ENCODE measurements at regions not wholly inside any gene's neighbourhood (a gene's known extent, or its start where the extent isn't known, plus 50 kb on each side); places are given as distances from the start of the nearest gene placed in this dataset.

GRCh38 chr2:181114021-181114420 is 133.6 kb downstream of the UBE2E3 start:
- no peak for DNase-seq (ENCODE audit: low read depth)

DNA sequence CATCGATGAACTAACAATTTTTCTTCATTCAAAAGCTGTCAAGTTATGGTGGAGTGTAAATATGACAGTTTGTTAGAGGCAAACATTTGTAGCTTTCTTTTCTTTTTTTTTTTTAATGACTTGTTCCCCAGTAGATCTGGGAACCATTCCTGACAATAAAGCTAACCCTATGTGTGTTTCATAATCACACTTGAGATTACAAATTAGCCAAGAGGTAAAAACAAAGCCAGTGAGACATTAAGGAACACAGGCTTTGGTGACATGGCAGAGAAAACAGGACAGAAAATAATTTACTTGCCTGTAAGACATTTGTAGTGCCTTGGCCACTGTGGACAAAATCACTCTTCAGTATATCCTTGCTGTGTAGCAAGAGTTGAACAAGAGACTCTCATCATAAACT is 135.9 kb downstream of the UBE2E3 start:
- DNase-seq (ENCODE audit: low read depth) = no peak

DNA sequence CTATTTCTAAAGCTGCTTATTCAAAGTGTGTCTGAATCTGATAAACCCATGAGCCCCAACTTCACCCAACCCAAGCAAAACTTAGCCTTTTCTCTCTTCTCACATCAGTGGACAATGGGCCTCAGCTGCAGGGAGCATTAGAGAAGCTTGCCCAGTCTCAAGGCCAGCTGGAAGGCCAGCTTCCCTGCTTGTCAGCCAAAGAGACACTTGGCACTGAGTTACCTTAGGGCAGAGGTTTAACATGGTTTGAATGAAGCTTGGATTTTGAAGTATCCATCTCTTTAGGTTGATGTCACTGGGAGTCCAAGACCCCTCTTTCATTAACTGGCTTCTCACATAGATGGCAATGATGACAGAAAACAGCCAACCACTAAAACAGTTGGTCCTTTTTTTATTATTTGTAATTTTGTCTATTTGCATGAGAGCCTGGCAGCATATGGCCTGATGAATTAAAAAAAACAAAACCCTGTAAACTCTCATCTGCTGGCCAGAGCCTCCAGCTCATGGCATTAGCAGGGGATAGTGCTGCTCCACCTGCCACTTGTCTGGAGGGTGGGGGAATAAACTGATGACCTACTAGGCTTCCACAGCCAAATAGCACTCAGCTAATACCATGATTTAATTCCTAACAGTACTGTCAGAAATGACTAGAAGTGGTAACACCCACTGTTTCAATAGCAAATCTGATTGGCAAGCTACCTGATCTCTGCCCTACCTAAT is 137.0 kb downstream of the UBE2E3 start:
- no peak for DNase-seq (ENCODE audit: low read depth)

GRCh38 chr2:181120625-181121024 is 140.2 kb downstream of the UBE2E3 start:
- DNase-seq (ENCODE audit: low read depth) = no peak

DNA sequence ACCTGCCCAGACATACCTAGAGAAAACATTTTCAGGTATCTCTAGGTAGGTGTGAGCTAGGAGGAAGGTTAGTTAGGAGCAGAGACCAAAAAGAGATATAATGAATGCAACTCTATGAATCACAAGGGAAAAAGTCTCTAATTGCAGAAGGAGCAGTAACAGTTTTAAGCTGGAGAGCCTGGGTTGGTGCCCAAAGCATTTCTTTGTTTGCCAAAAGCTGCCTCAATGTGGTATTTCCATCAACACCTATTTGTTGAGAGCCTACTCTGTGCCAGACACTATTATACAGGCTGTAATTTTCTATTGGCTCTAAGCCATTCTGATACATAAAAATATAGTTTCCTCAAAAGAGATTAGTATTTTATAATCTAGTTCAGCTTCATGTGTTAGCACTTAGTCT is 141.6 kb downstream of the UBE2E3 start:
- no peak for DNase-seq (ENCODE audit: low read depth)

- no peak for DNase-seq (ENCODE audit: low read depth)
Observed at GRCh38 chr2:181122601-181123000, 142.2 kb downstream of the UBE2E3 start.

DNA sequence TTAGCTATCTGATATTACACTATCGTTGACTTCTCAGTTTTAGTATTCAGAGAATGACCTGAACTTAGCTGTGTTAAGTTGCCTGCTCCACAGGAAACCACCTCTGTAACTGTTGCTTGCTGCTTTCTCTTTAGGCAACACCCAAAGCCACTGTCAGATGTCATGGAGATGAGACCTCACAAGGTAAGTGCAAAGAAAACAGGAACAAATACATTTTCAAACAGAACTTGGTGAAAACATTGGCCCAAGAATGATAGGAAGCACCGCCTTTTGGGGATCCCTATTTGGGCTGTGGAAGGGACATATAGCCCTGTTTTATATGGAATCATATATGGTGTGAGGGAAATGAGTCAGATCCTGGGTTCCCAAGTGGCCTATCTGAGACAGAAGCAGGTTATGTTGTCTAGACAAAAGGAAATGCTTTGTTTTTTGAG is 143.4 kb downstream of the UBE2E3 start:
- DNase-seq (ENCODE audit: low read depth) = peak; percentile 48

DNA sequence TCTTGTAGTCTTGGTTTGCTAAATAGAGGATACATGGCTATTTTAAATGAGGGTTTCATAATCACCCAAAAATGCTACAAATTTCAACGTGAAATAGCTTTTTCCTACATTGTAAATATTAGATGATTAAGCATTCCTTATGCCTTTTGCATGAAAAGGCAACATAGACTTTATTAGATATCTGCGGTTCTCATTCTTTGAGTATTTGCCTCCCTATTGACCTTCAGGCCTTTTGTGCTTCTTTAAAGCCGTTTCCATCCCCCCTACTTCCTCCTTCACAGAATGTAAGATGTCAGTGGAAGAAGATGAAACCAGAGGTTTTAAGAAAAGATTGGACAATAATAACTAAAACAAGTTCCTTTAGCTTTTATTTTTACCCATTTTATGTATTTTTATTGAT is 144.1 kb downstream of the UBE2E3 start:
- no peak for DNase-seq (ENCODE audit: low read depth)

DNA sequence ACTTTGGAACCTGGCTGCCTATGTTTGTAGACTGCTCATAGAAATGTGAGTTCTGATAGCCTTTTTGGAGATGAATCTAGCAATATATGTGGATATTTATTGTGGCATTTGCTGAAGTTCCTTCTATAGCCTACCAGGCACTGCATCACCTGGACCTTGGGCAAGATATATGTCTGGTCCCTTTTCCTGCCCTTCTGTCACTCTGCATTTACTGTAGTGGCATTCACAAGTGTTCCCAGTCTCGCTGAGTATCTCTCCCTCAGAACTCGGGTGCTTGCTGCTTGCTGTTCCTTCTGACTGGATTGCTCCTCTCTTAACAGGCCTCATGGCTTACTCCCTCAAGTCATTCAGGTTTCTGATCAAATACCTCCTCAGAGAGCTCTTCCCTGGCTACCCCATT is 145.0 kb downstream of the UBE2E3 start:
- DNase-seq (ENCODE audit: low read depth) = no peak

DNA sequence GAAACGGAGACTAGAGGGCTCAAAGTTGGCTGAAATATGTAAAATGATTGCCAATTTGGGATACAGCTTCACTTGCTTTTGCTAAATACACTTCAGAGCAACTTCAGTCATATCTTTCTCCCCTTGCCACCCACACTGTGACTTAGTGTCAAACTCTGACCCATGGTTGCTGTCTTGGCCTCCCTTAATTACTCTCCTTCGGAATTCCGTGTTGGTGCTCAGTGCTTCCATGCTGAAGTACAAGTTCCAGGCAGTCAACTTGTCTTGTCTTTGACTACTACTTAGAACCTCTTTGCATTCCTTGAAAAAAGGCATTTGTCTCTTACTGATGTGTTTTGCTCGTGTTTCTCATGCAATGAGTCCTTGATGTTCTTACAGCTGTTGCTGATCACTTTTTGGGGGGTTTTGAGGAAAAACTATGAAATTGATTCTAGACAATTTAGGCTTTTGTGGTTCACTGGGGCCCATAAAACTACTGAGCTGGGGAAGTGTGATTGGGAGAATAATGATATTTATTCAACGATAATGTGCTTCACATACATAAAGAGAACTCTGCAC is 146.0 kb downstream of the UBE2E3 start:
- DNase-seq (ENCODE audit: low read depth) = no peak

- no peak for DNase-seq (ENCODE audit: low read depth)
Observed at GRCh38 chr2:181128199-181128598, 147.8 kb downstream of the UBE2E3 start.

- DNase-seq (ENCODE audit: low read depth) = no peak
Observed at GRCh38 chr2:181129364-181130056, 149.1 kb downstream of the UBE2E3 start.

DNA sequence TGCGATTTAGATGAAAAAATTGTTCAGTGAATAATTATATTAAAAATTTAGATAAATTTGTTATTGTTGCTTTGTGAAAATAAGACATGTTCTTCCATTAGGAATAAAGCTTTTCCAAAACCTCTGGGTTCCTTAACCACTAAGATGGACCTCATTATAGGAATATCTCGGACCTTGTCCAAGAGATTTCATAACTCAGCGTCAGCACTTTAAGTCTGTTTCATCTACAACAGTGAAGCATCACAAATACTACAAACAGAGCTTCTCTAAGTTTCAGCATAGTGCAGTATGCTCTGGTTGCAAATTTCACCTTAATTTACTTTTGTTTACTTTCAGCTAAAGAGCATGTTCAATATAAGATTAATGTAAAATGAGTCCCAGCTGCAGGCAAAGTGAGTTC is 150.3 kb downstream of the UBE2E3 start:
- no peak for DNase-seq (ENCODE audit: low read depth)

- DNase-seq (ENCODE audit: low read depth) = no peak
Observed at GRCh38 chr2:181131584-181131983, 151.2 kb downstream of the UBE2E3 start.

DNA sequence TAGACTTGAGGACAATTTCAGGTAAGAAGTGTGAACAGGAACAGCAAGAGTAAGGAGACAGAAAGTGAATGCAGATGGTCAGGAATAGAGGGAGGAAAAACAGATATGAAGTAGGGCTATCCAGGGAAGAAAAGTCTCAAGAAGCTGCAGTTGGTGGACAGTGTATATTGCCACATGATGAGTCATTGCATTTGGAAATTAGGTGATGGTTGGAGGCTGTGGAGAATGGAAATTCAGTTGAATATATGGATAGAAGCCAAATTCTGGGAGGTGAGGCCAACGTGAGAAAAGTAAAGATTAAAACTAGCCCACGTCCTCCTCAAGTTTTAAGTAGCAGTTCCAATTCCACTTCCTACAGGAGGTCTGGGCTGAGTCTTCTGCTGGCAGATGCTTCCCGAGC is 158.4 kb downstream of the UBE2E3 start:
- DNase-seq (ENCODE audit: low read depth) = no peak

DNA sequence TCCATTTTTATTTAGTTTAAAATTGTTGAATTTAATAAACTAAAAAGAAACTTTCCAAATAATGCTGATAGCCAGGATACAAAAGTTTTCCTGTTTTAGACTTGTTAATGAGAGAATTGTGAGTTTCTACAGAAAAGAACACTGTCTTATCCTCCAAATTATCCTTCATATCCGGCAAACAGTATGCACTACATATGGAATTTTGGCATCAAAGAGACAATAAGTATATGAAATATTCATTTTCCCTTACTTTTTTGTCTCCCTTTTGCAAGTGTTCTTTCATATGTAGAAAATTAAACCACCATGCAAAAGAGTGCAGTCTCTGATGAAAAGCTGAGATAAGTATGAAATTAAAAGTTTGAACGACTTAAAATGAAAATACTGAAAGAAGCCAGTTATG is 159.4 kb downstream of the UBE2E3 start:
- no peak for DNase-seq (ENCODE audit: low read depth)

- no peak for DNase-seq (ENCODE audit: low read depth)
Observed at GRCh38 chr2:181140414-181140813, 160.0 kb downstream of the UBE2E3 start.

- DNase-seq (ENCODE audit: low read depth) = no peak
Observed at GRCh38 chr2:181140928-181141327, 160.5 kb downstream of the UBE2E3 start.

DNA sequence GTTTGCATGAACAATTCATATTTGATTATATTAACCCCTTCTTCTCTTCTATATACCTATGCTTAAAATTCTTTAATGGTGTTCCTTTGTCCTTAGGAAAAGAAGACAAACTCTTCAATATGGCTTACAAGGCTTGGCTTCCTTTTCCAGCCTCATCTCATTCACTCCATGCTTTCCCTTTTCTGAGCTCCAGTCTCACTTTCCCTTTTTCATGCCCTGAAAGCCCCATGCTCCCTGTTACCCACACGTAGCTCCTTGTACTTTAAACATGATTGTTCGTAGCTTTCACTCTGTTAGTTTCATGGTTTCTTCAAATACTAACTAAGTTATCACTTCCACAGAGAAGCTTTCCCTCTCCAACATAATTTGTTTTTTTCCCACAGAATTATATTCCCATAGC is 161.3 kb downstream of the UBE2E3 start:
- no peak for DNase-seq (ENCODE audit: low read depth)

DNA sequence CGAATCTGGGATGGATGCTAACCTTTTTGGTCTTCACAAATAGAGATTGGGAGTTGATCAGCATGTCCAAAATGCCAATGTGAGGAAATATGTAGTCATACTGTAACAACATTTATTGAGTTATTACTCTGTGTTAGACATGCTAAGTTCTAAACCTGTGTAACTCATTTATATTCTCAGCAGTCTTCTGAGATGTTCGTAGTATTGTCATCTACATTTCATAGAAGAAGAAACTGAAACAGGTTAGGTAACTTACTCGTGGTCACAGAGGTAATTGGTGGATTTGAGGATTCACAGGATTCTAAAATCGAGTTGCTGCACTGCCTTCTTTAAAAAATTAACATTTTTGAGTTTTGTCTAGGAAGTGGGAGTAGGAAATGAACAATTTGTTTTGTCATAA is 162.1 kb downstream of the UBE2E3 start:
- DNase-seq (ENCODE audit: low read depth) = no peak

DNA sequence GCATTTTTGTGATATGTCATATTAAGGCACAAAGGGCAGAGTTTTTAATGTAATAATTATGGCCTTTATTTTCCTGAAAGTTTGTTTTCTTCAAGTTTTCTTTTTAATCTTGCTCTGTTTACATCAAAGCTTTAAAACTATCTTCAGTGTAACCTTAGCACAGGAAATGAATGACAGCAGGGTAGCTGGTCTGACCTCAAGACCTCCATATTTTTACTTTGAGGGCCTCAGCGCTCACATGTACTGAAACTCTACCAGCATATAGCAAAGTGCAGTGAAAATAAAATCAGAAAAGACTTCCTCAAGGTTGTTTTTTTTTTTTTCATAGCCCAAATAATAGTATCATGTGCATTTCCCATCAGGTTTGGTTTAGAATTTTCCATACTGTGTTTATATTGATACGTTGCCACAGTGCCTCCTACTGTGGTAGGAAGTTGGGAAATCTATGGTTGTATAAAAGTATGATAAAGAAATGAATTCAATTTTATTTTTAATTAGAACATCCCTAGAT is 163.4 kb downstream of the UBE2E3 start:
- DNase-seq (ENCODE audit: low read depth) = no peak

- no peak for DNase-seq (ENCODE audit: low read depth)
Observed at GRCh38 chr2:181145645-181146044, 165.2 kb downstream of the UBE2E3 start.

DNA sequence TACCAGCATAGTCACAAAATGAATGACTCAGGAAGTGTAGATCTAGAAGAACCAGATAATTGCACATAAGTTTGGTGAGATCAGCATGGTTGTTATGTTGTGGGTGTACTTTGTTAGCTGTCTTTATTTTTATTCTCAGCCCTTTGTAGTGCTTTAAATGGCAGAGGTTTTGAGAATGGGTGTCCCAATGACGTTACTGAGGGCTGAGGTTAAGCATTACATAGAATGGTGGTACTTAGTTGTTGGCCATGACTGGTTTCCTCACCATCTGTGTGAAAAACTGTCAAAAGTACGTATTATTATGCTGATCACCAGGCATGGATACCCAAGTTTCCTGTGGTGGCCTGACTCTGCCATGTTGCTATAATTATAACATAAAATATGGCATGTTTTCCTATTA is 165.8 kb downstream of the UBE2E3 start:
- no peak for DNase-seq (ENCODE audit: low read depth)

Data from activated gamma-delta T cell treated with anti-CD3 and anti-CD28 coated beads, Interleukin-2, amount 50 U/mL, for 16 hours (primary cell).